Transverse colon (tissue), 4 donors: ENCODE measurements at regions not wholly inside any gene's neighbourhood (a gene's known extent, or its start where the extent isn't known, plus 50 kb on each side); places are given as distances from the start of the nearest gene placed in this dataset.

ENCODE experiments used
- CTCF ChIP-seq, 5 experiments: fragments of 200-600 bp in 3 of 5; fragments of 450-650 bp in 2 of 5; sonication (generic) in 3 of 5; IDR thresholded peaks; 1 replicate in 2 of 5; 2 replicates in 3 of 5; pipeline ENCODE4 v1.5.1; 2016 to 2017; ENCODE audit warnings: antibody characterized with exemption in 5 of 5, inconsistent platforms in 3 of 5, mild to moderate bottlenecking in 2 of 5, moderate library complexity in 1 of 5
- POLR2A ChIP-seq: fragments of 450-650 bp; IDR thresholded peaks from one replicate; pipeline ENCODE4 v1.6.1; 2016; ENCODE audit warnings: antibody characterized with exemption, mild to moderate bottlenecking, moderate library complexity
- POLR2AphosphoS5 ChIP-seq, 3 donors: sonication (generic); formaldehyde crosslinking; IDR thresholded peaks; one replicate each; pipeline ENCODE4 v1.6.1; 2016; ENCODE audit warnings: antibody characterized with exemption in 3 of 3

- TF ChIP-seq CTCF (IDR thresholded peaks at IDR 0.05), result no peak
- TF ChIP-seq POLR2AphosphoS5 (IDR thresholded peaks at IDR 0.05), result no peak
- no peak for TF ChIP-seq POLR2A
Observed at GRCh38 chr6:120671519-120671918, 662.8 kb downstream of the TBC1D32 start.
